ENCODE measurements at regions not wholly inside any gene's neighbourhood (a gene's known extent, or its start where the extent isn't known, plus 50 kb on each side); places are given as distances from the start of the nearest gene placed in this dataset.
A peak's percentile ranks its signal among the peaks of the same experiment; 100 is the strongest.
"Not testable (repeated sequence)": the region's sequence is repeated elsewhere in the genome, so short reads cannot be mapped to it uniquely, and the experiment has no call there.

- ATAC-seq (peak in 1 of 4 donors; percentile 25), FAIRE-seq (no peak), DNase-seq (no peak)
- H3K27ac ChIP-seq: no peak overlapping the region
- H3K27me3 ChIP-seq: no peaks in the 10 kb centered on the region
- no peak overlapping the region for H3K4me3 ChIP-seq
- WGBS, 2 donors: 75 to 86% methylated on average over 6 of the region's 6 CpGs
- H3K36me3 ChIP-seq: no peaks in the 10 kb centered on the region
- H3K4me1 ChIP-seq: no peaks in the 10 kb centered on the region
- no peaks in the 10 kb centered on the region for H3K9me3 ChIP-seq
- TF ChIP-seq CTCF (IDR thresholded peaks at IDR 0.05): no peak
- intact Hi-C loops (cut with DNase I): no loop called here
Measured at GRCh38 chr6:150490586-150490985, 109.1 kb upstream of the PLEKHG1 start.

GRCh38 chr6:150491131-150491810, 108.4 kb upstream of the PLEKHG1 start:
- Histone ChIP-seq H3K4me1 (no peaks in the 10 kb centered on the region), H3K36me3 (no peaks in the 10 kb centered on the region), H3K9me3 (no peaks in the 10 kb centered on the region), H3K4me3 (no peak overlapping the region), H3K27ac (peak overlapping the region in 2 of 4 donors; percentile 28 to 42), H3K27me3 (no peaks in the 10 kb centered on the region)
- TF ChIP-seq CTCF (IDR thresholded peaks at IDR 0.05): no peak
- intact Hi-C loops (cut with DNase I): no loop called here
- no peak for FAIRE-seq
- peak in 1 of 6 donors; percentile 26 for DNase-seq
- peak in 3 of 4 donors; percentile 37 to 79 (median 75) for ATAC-seq
- WGBS, 2 donors: 48 to 52% methylated on average over 5 of the region's 5 CpGs

- 28 to 42% methylated on average over 2 of the region's 2 CpGs for WGBS, 2 donors
- ATAC-seq (no peak), FAIRE-seq (no peak), DNase-seq (no peak)
- no peak for TF ChIP-seq CTCF (IDR thresholded peaks at IDR 0.05)
- peak overlapping the region in 2 of 4 donors; percentile 6 to 22 for H3K27ac ChIP-seq
- intact Hi-C loops (cut with DNase I): no loop called here
- H3K4me3 ChIP-seq: no peak overlapping the region
- no peaks in the 10 kb centered on the region for H3K9me3 ChIP-seq
- H3K36me3 ChIP-seq: no peaks in the 10 kb centered on the region
- no peaks in the 10 kb centered on the region for H3K27me3 ChIP-seq
- H3K4me1 ChIP-seq: no peaks in the 10 kb centered on the region
Measured at GRCh38 chr6:150491811-150492172, 107.9 kb upstream of the PLEKHG1 start.

- TF ChIP-seq CTCF (IDR thresholded peaks at IDR 0.05): no peak
- no peaks in the 10 kb centered on the region for H3K4me1 ChIP-seq
- intact Hi-C loops (cut with DNase I): no loop called here
- no peak overlapping the region for H3K4me3 ChIP-seq
- H3K9me3 ChIP-seq: no peaks in the 10 kb centered on the region
- DNase-seq: no peak
- no peak overlapping the region for H3K27ac ChIP-seq
- no peaks in the 10 kb centered on the region for H3K36me3 ChIP-seq
- peak in 1 of 4 donors; percentile 19 for ATAC-seq
- 88 to 97% methylated on average over 2 of the region's 2 CpGs for WGBS, 2 donors
- H3K27me3 ChIP-seq: no peaks in the 10 kb centered on the region
- FAIRE-seq: no peak
Measured at GRCh38 chr6:150492507-150492906, 107.2 kb upstream of the PLEKHG1 start.

GRCh38 chr6:150492941-150493340, 106.7 kb upstream of the PLEKHG1 start:
- ATAC-seq: peak in 2 of 4 donors; percentile 52 to 66

GRCh38 chr6:150493552-150493951, 106.1 kb upstream of the PLEKHG1 start:
- FAIRE-seq; intact Hi-C loops (cut with DNase I); H3K9me3 ChIP-seq; H3K4me3 ChIP-seq; DNase-seq; H3K27me3 ChIP-seq; H3K36me3 ChIP-seq; H3K27ac ChIP-seq; H3K4me1 ChIP-seq; ATAC-seq: not testable (repeated sequence)
- WGBS, 2 donors: 85 to 100% methylated on average over 2 of the region's 2 CpGs

More at GRCh38 chr6:150492941-150493340, 106.7 kb upstream of the PLEKHG1 start:
- intact Hi-C loops (cut with DNase I): no loop called here
- Histone ChIP-seq H3K4me3 (no peak overlapping the region), H3K4me1 (no peaks in the 10 kb centered on the region), H3K27me3 (no peaks in the 10 kb centered on the region), H3K27ac (peak overlapping the region in 1 of 4 donors; percentile 41), H3K9me3 (no peaks in the 10 kb centered on the region), H3K36me3 (no peaks in the 10 kb centered on the region)
- DNase-seq (no peak), FAIRE-seq (no peak)
- 46 to 57% methylated on average over 7 of the region's 7 CpGs for whole genome bisulfite sequencing, 2 donors
- TF ChIP-seq CTCF (IDR thresholded peaks at IDR 0.05): no peak

All from pancreas (tissue), 10 donors.